ENCODE measurements at regions not wholly inside any gene's neighbourhood (a gene's known extent, or its start where the extent isn't known, plus 50 kb on each side); places are given as distances from the start of the nearest gene placed in this dataset.

DNA sequence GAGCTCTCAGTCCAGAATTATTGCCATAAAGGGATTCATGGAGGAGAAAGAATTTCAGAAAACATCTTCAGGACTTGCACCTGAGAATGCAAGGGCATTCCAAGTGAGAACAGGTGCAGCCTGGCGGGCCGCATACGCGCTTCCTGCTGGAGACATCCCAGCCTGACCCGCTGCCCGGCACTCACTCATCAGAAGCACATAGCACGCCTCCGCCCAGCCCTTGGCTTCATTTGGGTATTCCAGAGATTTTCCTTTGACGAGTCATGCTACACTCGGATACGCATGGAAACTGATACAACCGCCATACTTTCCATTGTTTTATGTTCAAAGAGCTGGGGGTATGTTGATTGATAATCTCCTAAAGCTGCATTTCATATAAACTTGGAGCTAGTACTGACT lies 228.0 kb upstream of the ID2 start:
- TF ChIP-seq EZH2phosphoT487 (IDR thresholded peaks at IDR 0.05; ENCODE audit: borderline replicate concordance) (no peak), CTCF (conservative IDR thresholded peaks at IDR 0.05; ENCODE audit: low read length) (no peak)

All from Loucy (cell line).